Transverse colon (tissue), 4 donors: ENCODE measurements at regions not wholly inside any gene's neighbourhood (a gene's known extent, or its start where the extent isn't known, plus 50 kb on each side); places are given as distances from the start of the nearest gene placed in this dataset.
A peak's percentile ranks its signal among the peaks of the same experiment; 100 is the strongest.

Experiments used
- DNase-seq: peaks from one replicate; pipeline ENCODE4 v3.0.0-alpha.2; 2019
- H3K27ac ChIP-seq, 4 donors: fragments of 200-600 bp; sonication (generic); 2 replicates each; pipeline ENCODE4 v1.5.1; 2016 to 2018; ENCODE audit warnings: inconsistent platforms in 4 of 4
- H3K27me3 ChIP-seq: fragments of 200-600 bp; sonication (generic); 2 replicates; pipeline ENCODE4 v1.5.1; 2017; ENCODE audit warnings: inconsistent platforms
- H3K36me3 ChIP-seq, 4 donors: fragments of 200-600 bp; sonication (generic); 2 replicates each; pipeline ENCODE4 v1.5.1; 2017 to 2019; ENCODE audit warnings: inconsistent platforms in 4 of 4
- H3K4me1 ChIP-seq, 4 donors: fragments of 200-600 bp; sonication (generic); 2 replicates each; pipeline ENCODE4 v1.5.1; 2017 to 2020; ENCODE audit warnings: inconsistent platforms in 4 of 4
- H3K4me3 ChIP-seq, 4 donors: fragments of 200-600 bp; sonication (generic); 1 replicate in 1 of 4; 2 replicates in 3 of 4; pipeline versions ENCODE4 v1.5.1 to v1.6.1; 2017 to 2019; ENCODE audit warnings: inconsistent platforms in 4 of 4
- H3K9me3 ChIP-seq, 2 donors: fragments of 200-600 bp; sonication (generic); 2 replicates each; pipeline ENCODE4 v1.5.1; 2017 to 2019; ENCODE audit warnings: inconsistent platforms in 2 of 2
- EP300 ChIP-seq: sonication (generic); formaldehyde crosslinking; IDR thresholded peaks from one replicate; pipeline ENCODE4 v1.6.1; 2017; ENCODE audit warnings: antibody characterized with exemption, low read depth
- POLR2A ChIP-seq: fragments of 450-650 bp; IDR thresholded peaks from one replicate; pipeline ENCODE4 v1.6.1; 2016; ENCODE audit warnings: antibody characterized with exemption, mild to moderate bottlenecking, moderate library complexity
- POLR2AphosphoS5 ChIP-seq, 3 donors: sonication (generic); formaldehyde crosslinking; IDR thresholded peaks; one replicate each; pipeline ENCODE4 v1.6.1; 2016; ENCODE audit warnings: antibody characterized with exemption in 3 of 3
- WGBS, 2 donors: methylation state at CpG; one replicate each; pipeline ENCODE4 v1.1.5; 2018; ENCODE audit warnings: low coverage in 1 of 2; 5-methylcytosine and 5-hydroxymethylcytosine counted together
- in situ Hi-C, 4 donors: fragments of 200-750 bp; cut with MboI; loops; one replicate each; pipeline versions ENCODE4 v1.15.0 to v1.15.1; 2017; ENCODE audit warnings: low sequenced_read_pairs in 3 of 4, low pct_ligation_motif_present in 1 of 4, low pct_unique_long_range_greater_than_20kb in 1 of 4
- intact Hi-C: fragments of 100-400 bp; cut with DNase I; formaldehyde crosslinking; loops from one replicate; pipeline ENCODE4 v1.15.1; 2023; ENCODE audit warnings: low total_unique reads
- TF ChIP-seq, protein P1 (sequence below), 5 experiments: fragments of 200-600 bp in 3 of 5; fragments of 450-650 bp in 2 of 5; sonication (generic) in 3 of 5; IDR thresholded peaks; 1 replicate in 2 of 5; 2 replicates in 3 of 5; pipeline ENCODE4 v1.5.1; 2016 to 2017; ENCODE audit warnings: antibody characterized with exemption in 5 of 5, inconsistent platforms in 3 of 5, mild to moderate bottlenecking in 2 of 5, moderate library complexity in 1 of 5

GRCh38 chr4:148999924-149000323 is 557.7 kb upstream of the NR3C2 start:
- DNase-seq: no peak
- no peak overlapping the region for H3K4me3 ChIP-seq
- intact Hi-C loops (loop anchor here (5.0 kb wide), 1 partner anchor 37 kb away; no protein-coding TSS in a partner anchor), in situ Hi-C loops (no loop called here)
- TF ChIP-seq POLR2AphosphoS5 (IDR thresholded peaks at IDR 0.05): no peak
- TF ChIP-seq, protein P1, sequence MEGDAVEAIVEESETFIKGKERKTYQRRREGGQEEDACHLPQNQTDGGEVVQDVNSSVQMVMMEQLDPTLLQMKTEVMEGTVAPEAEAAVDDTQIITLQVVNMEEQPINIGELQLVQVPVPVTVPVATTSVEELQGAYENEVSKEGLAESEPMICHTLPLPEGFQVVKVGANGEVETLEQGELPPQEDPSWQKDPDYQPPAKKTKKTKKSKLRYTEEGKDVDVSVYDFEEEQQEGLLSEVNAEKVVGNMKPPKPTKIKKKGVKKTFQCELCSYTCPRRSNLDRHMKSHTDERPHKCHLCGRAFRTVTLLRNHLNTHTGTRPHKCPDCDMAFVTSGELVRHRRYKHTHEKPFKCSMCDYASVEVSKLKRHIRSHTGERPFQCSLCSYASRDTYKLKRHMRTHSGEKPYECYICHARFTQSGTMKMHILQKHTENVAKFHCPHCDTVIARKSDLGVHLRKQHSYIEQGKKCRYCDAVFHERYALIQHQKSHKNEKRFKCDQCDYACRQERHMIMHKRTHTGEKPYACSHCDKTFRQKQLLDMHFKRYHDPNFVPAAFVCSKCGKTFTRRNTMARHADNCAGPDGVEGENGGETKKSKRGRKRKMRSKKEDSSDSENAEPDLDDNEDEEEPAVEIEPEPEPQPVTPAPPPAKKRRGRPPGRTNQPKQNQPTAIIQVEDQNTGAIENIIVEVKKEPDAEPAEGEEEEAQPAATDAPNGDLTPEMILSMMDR (IDR thresholded peaks at IDR 0.05): no peak
- TF ChIP-seq EP300: no peak
- no peak for TF ChIP-seq POLR2A
- H3K27me3 ChIP-seq: no peaks in the 10 kb centered on the region
- no peaks in the 10 kb centered on the region for H3K9me3 ChIP-seq
- no peak overlapping the region for H3K27ac ChIP-seq
- no peaks in the 10 kb centered on the region for H3K4me1 ChIP-seq
- H3K36me3 ChIP-seq: no peaks in the 10 kb centered on the region

- no peaks in the 10 kb centered on the region for H3K9me3 ChIP-seq
- no peak overlapping the region for H3K4me3 ChIP-seq
- no peak overlapping the region for H3K27ac ChIP-seq
- 78 to 79% methylated on average over 2 of the region's 2 CpGs for WGBS, 2 donors
- no peak for TF ChIP-seq POLR2AphosphoS5 (IDR thresholded peaks at IDR 0.05)
- TF ChIP-seq POLR2A: no peak
- TF ChIP-seq EP300: no peak
- TF ChIP-seq, protein P1 (IDR thresholded peaks at IDR 0.05): no peak
- DNase-seq: no peak
- H3K27me3 ChIP-seq: no peaks in the 10 kb centered on the region
- in situ Hi-C loops (no loop called here), intact Hi-C loops (no loop called here)
- H3K36me3 ChIP-seq: no peaks in the 10 kb centered on the region
- H3K4me1 ChIP-seq: no peaks in the 10 kb centered on the region
Measured at GRCh38 chr4:148998719-148999118, 556.5 kb upstream of the NR3C2 start.

DNA sequence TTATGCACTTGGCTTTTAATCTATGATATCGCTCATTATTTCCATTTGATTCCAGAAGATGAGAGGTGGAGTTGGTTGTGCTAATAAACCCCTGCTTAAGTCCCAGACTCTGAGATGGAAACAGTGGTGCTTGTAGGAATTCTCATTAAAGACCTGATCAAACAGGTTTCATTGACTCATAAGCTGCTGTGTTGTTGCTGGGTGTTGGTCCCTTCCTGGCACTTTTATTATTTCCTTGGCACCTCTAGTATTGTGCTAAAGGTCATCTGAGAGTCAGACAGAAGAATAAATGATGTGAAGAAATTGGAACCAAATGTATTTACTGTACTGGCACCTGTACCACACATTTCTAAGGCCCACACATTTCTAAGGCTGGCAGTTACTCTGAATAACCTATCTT is 544.7 kb upstream of the NR3C2 start:
- WGBS, 2 donors: 50 to 58% methylated on average over 1 of the region's 1 CpG
- TF ChIP-seq, protein P1 (IDR thresholded peaks at IDR 0.05): no peak
- TF ChIP-seq POLR2A: no peak
- peak in 2 of 3 donors; percentile 60 to 66 for TF ChIP-seq POLR2AphosphoS5 (IDR thresholded peaks at IDR 0.05)
- in situ Hi-C loops (no loop called here), intact Hi-C loops (no loop called here)
- Histone ChIP-seq H3K27ac (peak overlapping the region; percentile 42 to 73 (median 70)), H3K9me3 (no peaks in the 10 kb centered on the region), H3K27me3 (no peaks in the 10 kb centered on the region), H3K4me1 (peaks cover 0 to 27% (median 11%) of the 10 kb centered on the region in 4 donors), H3K4me3 (no peak overlapping the region), H3K36me3 (no peaks in the 10 kb centered on the region)
- peak; percentile 40 for DNase-seq

- no peak overlapping the region for H3K4me3 ChIP-seq
- WGBS, 2 donors: 82 to 91% methylated on average over 1 to 2 of the region's 2 CpGs
- no peak overlapping the region for H3K27ac ChIP-seq
- in situ Hi-C loops (no loop called here), intact Hi-C loops (no loop called here)
- peaks cover 0 to 27% (median 11%) of the 10 kb centered on the region in 4 donors for H3K4me1 ChIP-seq
- H3K9me3 ChIP-seq: no peaks in the 10 kb centered on the region
- H3K27me3 ChIP-seq: no peaks in the 10 kb centered on the region
- H3K36me3 ChIP-seq: no peaks in the 10 kb centered on the region
- DNase-seq: no peak
- no peak for TF ChIP-seq POLR2A
- TF ChIP-seq EP300: no peak
- no peak for TF ChIP-seq POLR2AphosphoS5 (IDR thresholded peaks at IDR 0.05)
- TF ChIP-seq, protein P1 (IDR thresholded peaks at IDR 0.05): no peak
Measured at GRCh38 chr4:148984951-148985350, 542.7 kb upstream of the NR3C2 start.
